Activated CD8-positive, alpha-beta T cell treated with anti-CD3 and anti-CD28 coated beads, Interleukin-2, amount 10 ng/mL, durations not matched to agents 7 days and 5 days (primary cell): ENCODE measurements at regions not wholly inside any gene's neighbourhood (a gene's known extent, or its start where the extent isn't known, plus 50 kb on each side); places are given as distances from the start of the nearest gene placed in this dataset.

Source experiments
- ATAC-seq: fragments of 150-1000 bp; cut with Tn5 transposase; one replicate; pipeline ENCODE4 v1.10.0; 2021; ENCODE audit warnings: moderate library complexity
- CTCF ChIA-PET: fragments of 350-600 bp; sonication (Branson Sonifier 250); formaldehyde crosslinking; loops from one replicate; lab custom pipeline; 2021; ENCODE audit warnings: antibody characterized with exemption; lab: Charles Lee
- POLR2A ChIA-PET: fragments of 350-600 bp; sonication (Branson Sonifier 250); formaldehyde crosslinking; loops from one replicate; lab custom pipeline; 2021; ENCODE audit warnings: antibody characterized with exemption; lab: Charles Lee
- DNase-seq: peaks from one replicate; pipeline ENCODE4 v3.0.0-alpha.2; 2020
- H3K27ac Mint-ChIP-seq: one replicate; pipeline ENCODE4 v1.8.0; 2021; ENCODE audit warnings: mild to moderate bottlenecking, mixed read lengths
- H3K27me3 Mint-ChIP-seq: one replicate; pipeline ENCODE4 v1.8.0; 2021; ENCODE audit warnings: low read depth, mixed read lengths
- H3K36me3 Mint-ChIP-seq: one replicate; pipeline ENCODE4 v1.8.0; 2021; ENCODE audit warnings: low read depth, mixed read lengths
- H3K4me1 Mint-ChIP-seq: one replicate; pipeline ENCODE4 v1.8.0; 2021; ENCODE audit warnings: low read depth, mixed read lengths
- H3K4me3 Mint-ChIP-seq: one replicate; pipeline ENCODE4 v1.8.0; 2021; ENCODE audit warnings: mild to moderate bottlenecking, mixed read lengths
- H3K9me3 Mint-ChIP-seq: one replicate; pipeline ENCODE4 v1.8.0; 2022; ENCODE audit warnings: mixed read lengths; ENCODE audit not compliant: insufficient read depth

- DNase-seq (no peak), ATAC-seq (no peak)
- H3K27ac Mint-ChIP-seq: no peak overlapping the region
- H3K36me3 Mint-ChIP-seq: no peaks in the 10 kb centered on the region
- no peaks in the 10 kb centered on the region for H3K9me3 Mint-ChIP-seq
- H3K27me3 Mint-ChIP-seq: no peaks in the 10 kb centered on the region
- no peaks in the 10 kb centered on the region for H3K4me1 Mint-ChIP-seq
- ChIA-PET POLR2A (no interaction called here), CTCF (no interaction called here)
- H3K4me3 Mint-ChIP-seq: no peak overlapping the region
These were observed 441.9 kb upstream of the THRB start for GRCh38 chr3:24936574-24936973.

- no peak for ATAC-seq
- Mint-ChIP-seq H3K36me3 (no peaks in the 10 kb centered on the region), H3K27ac (no peak overlapping the region), H3K27me3 (no peaks in the 10 kb centered on the region), H3K9me3 (no peaks in the 10 kb centered on the region), H3K4me3 (no peak overlapping the region), H3K4me1 (no peaks in the 10 kb centered on the region)
- POLR2A ChIA-PET: no interaction called here
- no peak for DNase-seq
- CTCF ChIA-PET: no interaction called here
These were observed 442.6 kb upstream of the THRB start for GRCh38 chr3:24937228-24937627.

GRCh38 chr3:24937780-24938179, 443.1 kb upstream of the THRB start:
- ChIA-PET CTCF (no interaction called here), POLR2A (no interaction called here)
- no peak overlapping the region for H3K27ac Mint-ChIP-seq
- no peaks in the 10 kb centered on the region for H3K9me3 Mint-ChIP-seq
- H3K36me3 Mint-ChIP-seq: no peaks in the 10 kb centered on the region
- no peak overlapping the region for H3K4me3 Mint-ChIP-seq
- no peaks in the 10 kb centered on the region for H3K4me1 Mint-ChIP-seq
- H3K27me3 Mint-ChIP-seq: no peaks in the 10 kb centered on the region
- DNase-seq: no peak
- no peak for ATAC-seq

DNA sequence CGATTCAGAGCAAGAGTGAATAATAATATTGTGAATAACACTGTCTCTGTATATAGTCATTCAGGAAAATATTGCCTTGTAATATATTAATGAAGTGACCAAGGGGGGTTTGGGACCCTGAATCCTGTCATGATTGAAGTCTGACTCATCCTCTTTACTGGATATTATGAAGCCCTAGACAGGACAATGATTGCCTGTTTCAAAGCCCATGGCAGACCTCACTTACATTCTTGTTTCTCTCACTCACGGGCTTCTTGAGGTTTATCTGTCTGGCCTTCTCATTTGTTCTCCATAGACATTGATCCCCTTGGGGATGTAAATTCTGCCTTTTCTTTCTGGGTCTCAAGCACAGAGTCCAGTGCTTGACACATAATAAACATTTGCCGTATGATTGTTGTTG, 449.3 kb upstream of the THRB start:
- DNase-seq (no peak), ATAC-seq (no peak)
- Mint-ChIP-seq H3K9me3 (no peaks in the 10 kb centered on the region), H3K36me3 (no peaks in the 10 kb centered on the region), H3K4me3 (no peak overlapping the region), H3K27ac (no peak overlapping the region), H3K27me3 (no peaks in the 10 kb centered on the region), H3K4me1 (no peaks in the 10 kb centered on the region)
- ChIA-PET POLR2A (no interaction called here), CTCF (no interaction called here)

DNA sequence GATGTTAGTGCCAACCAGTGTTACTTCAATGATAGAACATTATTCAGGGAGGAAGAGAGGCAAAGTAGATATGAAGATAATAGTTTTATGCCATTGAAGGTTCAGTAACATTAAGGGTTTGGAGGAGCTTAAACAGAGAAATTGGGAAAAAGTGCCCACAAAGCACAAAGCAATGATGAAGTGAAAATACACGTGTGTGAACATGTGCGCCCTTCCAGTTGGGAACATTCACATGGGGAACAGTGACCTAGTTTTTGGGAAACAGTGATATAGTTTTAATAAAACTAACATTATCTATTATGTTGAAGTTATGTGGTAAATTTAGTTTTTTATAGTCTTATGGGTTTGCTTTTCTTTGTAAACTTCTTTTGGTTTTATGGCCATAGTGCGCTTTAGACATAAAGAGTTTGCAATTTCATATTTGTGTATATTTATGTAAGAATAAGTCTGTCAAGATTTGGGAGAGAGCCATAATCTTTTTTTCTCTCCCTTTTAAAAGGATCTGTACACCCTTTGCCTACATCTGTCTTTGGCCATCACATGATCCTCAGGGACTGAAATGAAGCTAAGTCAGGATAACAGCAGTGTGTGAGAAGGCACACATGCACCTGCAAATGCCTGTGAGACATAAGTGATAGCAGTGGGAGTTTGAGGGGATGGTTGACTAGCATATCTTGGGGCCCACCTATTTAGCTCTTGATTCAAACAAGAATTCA, 450.3 kb upstream of the THRB start:
- Mint-ChIP-seq H3K9me3 (no peaks in the 10 kb centered on the region), H3K4me3 (no peak overlapping the region), H3K27me3 (no peaks in the 10 kb centered on the region), H3K4me1 (no peaks in the 10 kb centered on the region), H3K27ac (no peak overlapping the region), H3K36me3 (no peaks in the 10 kb centered on the region)
- ATAC-seq (no peak), DNase-seq (no peak)
- POLR2A ChIA-PET: no interaction called here
- CTCF ChIA-PET: no interaction called here

DNA sequence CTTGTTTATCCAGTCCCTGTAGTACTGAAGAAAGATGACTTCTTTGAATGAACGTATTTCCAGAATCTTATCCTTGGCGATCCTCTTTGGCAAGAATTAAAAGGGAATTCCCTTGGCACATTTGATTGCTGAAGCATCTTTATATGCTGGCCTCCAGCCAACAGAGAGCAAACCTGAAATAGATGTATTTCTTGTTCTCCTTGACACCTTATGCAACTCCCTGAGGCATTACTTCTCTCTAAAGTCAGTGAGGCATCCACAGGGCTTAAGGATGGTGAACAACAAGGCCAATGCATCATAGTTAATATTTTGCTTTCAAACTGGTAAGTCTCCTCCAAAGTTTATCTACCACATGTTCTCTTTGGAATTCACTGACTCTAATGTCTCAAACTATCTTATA, 450.9 kb upstream of the THRB start:
- Mint-ChIP-seq H3K27ac (no peak overlapping the region), H3K27me3 (no peaks in the 10 kb centered on the region), H3K36me3 (no peaks in the 10 kb centered on the region), H3K4me1 (no peaks in the 10 kb centered on the region), H3K9me3 (no peaks in the 10 kb centered on the region), H3K4me3 (no peak overlapping the region)
- POLR2A ChIA-PET: no interaction called here
- CTCF ChIA-PET: no interaction called here
- no peak for ATAC-seq
- no peak for DNase-seq

DNA sequence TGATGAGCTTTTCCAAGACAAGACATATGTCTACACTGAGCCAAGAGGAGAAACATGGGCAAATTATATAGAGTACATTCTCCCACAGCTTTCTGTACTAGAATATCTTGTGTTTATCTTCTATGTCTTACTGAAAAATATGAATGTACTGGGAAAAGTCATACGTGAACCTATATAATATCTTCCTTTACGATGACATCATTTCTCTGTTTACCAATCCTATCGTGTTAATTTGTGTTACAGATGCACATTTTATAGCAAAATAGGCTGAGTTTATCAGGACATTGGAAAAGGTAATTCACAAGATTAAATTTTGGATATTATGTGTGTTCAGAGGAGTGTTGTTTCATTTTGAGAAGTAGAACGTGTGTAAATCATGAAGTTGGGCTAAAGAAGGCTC, 452.5 kb upstream of the THRB start:
- CTCF ChIA-PET: no interaction called here
- DNase-seq: no peak
- no peaks in the 10 kb centered on the region for H3K36me3 Mint-ChIP-seq
- ATAC-seq: no peak
- no peak overlapping the region for H3K4me3 Mint-ChIP-seq
- POLR2A ChIA-PET: no interaction called here
- H3K27ac Mint-ChIP-seq: no peak overlapping the region
- no peaks in the 10 kb centered on the region for H3K4me1 Mint-ChIP-seq
- H3K27me3 Mint-ChIP-seq: no peaks in the 10 kb centered on the region
- no peaks in the 10 kb centered on the region for H3K9me3 Mint-ChIP-seq

GRCh38 chr3:24951180-24951579, 456.5 kb upstream of the THRB start:
- Mint-ChIP-seq H3K27ac (no peak overlapping the region), H3K4me1 (no peaks in the 10 kb centered on the region), H3K9me3 (no peaks in the 10 kb centered on the region), H3K27me3 (no peaks in the 10 kb centered on the region), H3K4me3 (no peak overlapping the region), H3K36me3 (no peaks in the 10 kb centered on the region)
- POLR2A ChIA-PET: no interaction called here
- ATAC-seq (no peak), DNase-seq (no peak)
- CTCF ChIA-PET: no interaction called here

GRCh38 chr3:24952388-24952787, 457.7 kb upstream of the THRB start:
- CTCF ChIA-PET: no interaction called here
- H3K4me3 Mint-ChIP-seq: no peak overlapping the region
- H3K9me3 Mint-ChIP-seq: no peaks in the 10 kb centered on the region
- DNase-seq (no peak), ATAC-seq (no peak)
- H3K27me3 Mint-ChIP-seq: no peaks in the 10 kb centered on the region
- no peak overlapping the region for H3K27ac Mint-ChIP-seq
- H3K36me3 Mint-ChIP-seq: no peaks in the 10 kb centered on the region
- no peaks in the 10 kb centered on the region for H3K4me1 Mint-ChIP-seq
- POLR2A ChIA-PET: no interaction called here

DNA sequence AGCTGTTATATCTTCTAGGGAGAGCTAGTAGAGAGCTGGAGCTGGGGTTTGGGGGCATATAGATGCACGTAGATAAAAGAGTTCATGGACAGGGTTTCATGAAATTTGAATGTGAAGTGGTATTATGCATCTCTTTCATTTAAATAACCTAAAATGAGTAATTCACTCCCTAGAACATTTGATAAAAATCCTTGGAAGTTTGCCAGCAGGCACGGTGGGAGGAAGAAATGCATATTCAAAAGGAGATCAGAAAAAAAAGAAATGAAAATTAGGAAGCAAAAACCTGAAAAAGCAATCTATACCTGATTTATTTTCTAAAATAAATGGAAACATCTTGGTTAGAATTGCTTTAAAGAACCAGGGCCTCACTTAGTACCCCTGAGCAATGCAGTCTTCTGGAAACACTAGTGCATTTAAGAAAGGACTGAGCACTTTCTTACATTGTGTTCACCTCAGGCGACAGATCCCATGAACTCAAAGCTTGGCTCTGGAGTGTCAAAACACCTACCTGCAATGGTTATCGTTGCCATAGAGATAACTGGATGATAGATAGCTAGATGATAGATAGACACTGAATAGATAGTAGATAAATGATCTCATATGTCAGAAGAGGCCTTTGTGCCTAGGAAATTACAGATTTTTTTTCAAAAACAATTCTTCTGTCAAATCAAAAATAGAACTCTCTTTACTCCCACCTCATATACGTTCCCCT, 458.6 kb upstream of the THRB start:
- POLR2A ChIA-PET: no interaction called here
- no peak overlapping the region for H3K4me3 Mint-ChIP-seq
- CTCF ChIA-PET: no interaction called here
- H3K27me3 Mint-ChIP-seq: no peaks in the 10 kb centered on the region
- no peak overlapping the region for H3K27ac Mint-ChIP-seq
- no peak for DNase-seq
- no peak for ATAC-seq
- H3K9me3 Mint-ChIP-seq: no peaks in the 10 kb centered on the region
- no peaks in the 10 kb centered on the region for H3K36me3 Mint-ChIP-seq
- H3K4me1 Mint-ChIP-seq: no peaks in the 10 kb centered on the region

DNA sequence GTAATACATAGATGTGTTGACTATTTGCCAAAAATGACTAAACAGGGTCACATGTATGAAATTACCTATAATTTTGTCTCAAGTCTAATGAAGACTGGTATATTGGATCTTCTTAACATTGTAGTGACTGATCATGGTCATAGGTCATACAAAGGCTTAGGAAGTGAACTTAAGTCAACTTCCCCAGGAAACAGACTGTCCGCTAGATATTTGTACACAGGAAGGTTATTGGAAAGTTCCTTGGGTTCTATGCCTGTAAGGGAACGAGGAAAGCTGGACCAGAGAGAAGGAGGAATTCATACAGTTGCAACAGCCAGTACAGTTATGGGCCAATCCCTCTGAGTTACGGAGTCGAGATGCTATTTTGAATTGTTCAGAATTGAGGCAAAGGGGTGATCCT, 462.0 kb upstream of the THRB start:
- no peak for ATAC-seq
- H3K27ac Mint-ChIP-seq: no peak overlapping the region
- no peak for DNase-seq
- CTCF ChIA-PET: no interaction called here
- no peaks in the 10 kb centered on the region for H3K36me3 Mint-ChIP-seq
- POLR2A ChIA-PET: no interaction called here
- no peak overlapping the region for H3K4me3 Mint-ChIP-seq
- H3K27me3 Mint-ChIP-seq: no peaks in the 10 kb centered on the region
- H3K4me1 Mint-ChIP-seq: no peaks in the 10 kb centered on the region
- no peaks in the 10 kb centered on the region for H3K9me3 Mint-ChIP-seq

DNA sequence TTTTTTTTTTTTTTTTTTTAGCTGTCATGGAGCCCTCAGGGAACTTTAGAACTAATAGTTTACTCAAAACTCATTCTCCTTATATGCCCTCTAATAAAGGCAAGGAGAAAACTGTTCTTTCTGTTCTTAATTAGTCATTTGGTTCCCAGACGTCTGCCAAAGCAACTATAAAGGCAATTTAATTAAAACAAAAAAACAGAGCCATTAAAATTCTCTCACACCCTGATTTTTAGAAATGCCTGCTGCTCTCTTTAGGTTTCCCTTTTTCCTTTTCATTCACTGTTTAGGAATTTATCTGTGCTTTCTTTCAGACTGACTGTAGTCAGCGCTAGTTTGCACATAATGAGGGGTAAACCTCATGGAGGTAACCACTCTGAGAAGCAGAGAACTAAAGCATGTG, 463.6 kb upstream of the THRB start:
- ChIA-PET CTCF (no interaction called here), POLR2A (no interaction called here)
- Mint-ChIP-seq H3K9me3 (no peaks in the 10 kb centered on the region), H3K4me3 (no peak overlapping the region), H3K27me3 (no peaks in the 10 kb centered on the region), H3K27ac (no peak overlapping the region), H3K4me1 (no peaks in the 10 kb centered on the region), H3K36me3 (no peaks in the 10 kb centered on the region)
- ATAC-seq: no peak
- DNase-seq: no peak
